Erythroblast (primary cell): ENCODE measurements at regions not wholly inside any gene's neighbourhood (a gene's known extent, or its start where the extent isn't known, plus 50 kb on each side); places are given as distances from the start of the nearest gene placed in this dataset.

Source experiments
- GATA1 ChIP-seq: IDR thresholded peaks from 2 replicates; pipeline ENCODE4 v1.6.1; 2011; ENCODE audit warnings: low read depth, mild to moderate bottlenecking, control low read depth, low read length, moderate library complexity
- POLR2A ChIP-seq: IDR thresholded peaks from 2 replicates; pipeline ENCODE4 v1.6.1; 2011; ENCODE audit warnings: mild to moderate bottlenecking, low read length

DNA sequence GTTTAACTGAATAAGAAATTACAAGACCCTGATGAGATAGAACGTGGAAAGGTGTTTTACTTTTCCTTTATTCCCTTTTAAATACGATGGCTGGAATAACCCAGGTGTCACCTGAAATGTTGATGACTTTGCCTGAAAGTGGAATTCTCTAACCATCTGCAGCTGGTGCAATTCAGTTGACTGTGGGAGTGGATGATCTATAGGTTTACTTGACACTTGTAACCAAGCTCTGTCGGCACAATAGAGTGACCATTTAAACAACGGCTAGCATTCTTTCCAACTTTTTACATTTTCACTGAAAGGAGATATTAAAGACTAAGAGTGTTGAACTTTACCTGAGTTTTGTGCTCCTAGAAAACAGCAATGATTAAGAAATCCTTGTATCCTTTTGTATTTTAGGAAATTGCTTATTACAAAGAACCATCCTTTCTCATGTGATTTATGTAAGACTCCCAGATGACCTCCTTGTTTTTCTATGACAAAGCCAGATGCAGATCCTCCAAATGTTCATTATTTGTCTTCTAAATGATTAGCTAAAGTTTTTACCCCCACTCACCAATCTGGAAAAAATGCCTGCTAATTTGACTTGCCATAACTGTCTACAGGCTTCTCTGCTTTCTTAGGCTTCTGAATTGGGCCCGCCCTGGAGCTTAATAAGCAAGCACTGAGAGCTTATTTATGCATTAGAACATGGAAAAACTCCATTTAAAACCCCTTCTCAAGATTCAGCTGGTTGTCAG, 129.5 kb upstream of the LRRC7 start:
- TF ChIP-seq POLR2A, result no peak
- TF ChIP-seq GATA1, result no peak
